A673 (cell line): ENCODE measurements at regions not wholly inside any gene's neighbourhood (a gene's known extent, or its start where the extent isn't known, plus 50 kb on each side); places are given as distances from the start of the nearest gene placed in this dataset.
A peak's percentile ranks its signal among the peaks of the same experiment; 100 is the strongest.

ENCODE experiments used
- BruUV-seq: library from RNA; stranded (reverse); fragments of 400-500 nt; replicated peaks from 2 replicates; lab custom pipeline; 2021; lab: Mats Ljungman, UMichigan
- CTCF ChIA-PET: fragments of 300-600 bp; sonication (Branson Sonifier 250); formaldehyde crosslinking; loops from one replicate; lab custom pipeline; 2022; ENCODE audit warnings: antibody characterized with exemption; lab: Charles Lee
- POLR2A ChIA-PET: fragments of 300-600 bp; sonication (Branson Sonifier 250); formaldehyde crosslinking; loops from one replicate; lab custom pipeline; 2022; ENCODE audit warnings: antibody characterized with exemption; ENCODE audit not compliant: low non-redundant PET; lab: Charles Lee
- DNase-seq: peaks from one replicate; pipeline ENCODE4 v3.0.0-alpha.2; 2015; ENCODE audit warnings: low spot score
- H3K27ac ChIP-seq: fragments of 200-600 bp; sonication (generic); 2 replicates; pipeline ENCODE4 v1.5.1; 2016; ENCODE audit warnings: mixed run types, low read depth, mild to moderate bottlenecking, mixed read lengths, antibody characterized with exemption, low read length; ENCODE audit not compliant: poor library complexity, severe bottlenecking
- H3K27me3 ChIP-seq: fragments of 200-600 bp; sonication (generic); replicated peaks from 2 replicates; pipeline ENCODE4 v1.6.1; 2017; ENCODE audit warnings: mixed run types, low read depth, mild to moderate bottlenecking, mixed read lengths, antibody characterized with exemption, low read length; ENCODE audit not compliant: insufficient read depth, poor library complexity
- H3K36me3 ChIP-seq: fragments of 200-600 bp; sonication (generic); 2 replicates; pipeline ENCODE4 v1.6.1; 2016; ENCODE audit warnings: mixed run types, mild to moderate bottlenecking, mixed read lengths, antibody characterized with exemption, low read length; ENCODE audit not compliant: insufficient read depth, poor library complexity, severe bottlenecking
- H3K4me1 ChIP-seq: fragments of 200-600 bp; sonication (generic); 2 replicates; pipeline ENCODE4 v1.6.1; 2017; ENCODE audit warnings: mixed run types, mild to moderate bottlenecking, mixed read lengths, antibody characterized with exemption, low read length; ENCODE audit not compliant: insufficient read depth, poor library complexity, severe bottlenecking
- H3K4me3 ChIP-seq: fragments of 200-600 bp; sonication (generic); 2 replicates; pipeline ENCODE4 v1.5.1; 2016; ENCODE audit warnings: low read depth, mixed run types, mild to moderate bottlenecking, mixed read lengths, low read length; ENCODE audit not compliant: poor library complexity, severe bottlenecking
- H3K9me3 ChIP-seq: fragments of 200-600 bp; sonication (generic); 2 replicates; pipeline ENCODE4 v1.6.1; 2016; ENCODE audit warnings: mixed run types, low read depth, mild to moderate bottlenecking, mixed read lengths, antibody characterized with exemption, low read length; ENCODE audit not compliant: poor library complexity, severe bottlenecking
- CTCF ChIP-seq: fragments of 300-800, 200-600 bp; sonication (generic); conservative IDR thresholded peaks from 2 replicates; pipeline ENCODE4 v1.5.1; 2017; ENCODE audit warnings: low read depth, mild to moderate bottlenecking, antibody characterized with exemption, low read length, moderate library complexity, mixed read lengths
- EZH2 ChIP-seq: fragments of 200-600 bp; sonication (generic); IDR thresholded peaks from 2 replicates; pipeline ENCODE4 v1.6.1; 2017; ENCODE audit warnings: borderline replicate concordance, low read depth, mild to moderate bottlenecking, mixed read lengths, antibody characterized with exemption, low read length; ENCODE audit not compliant: poor library complexity, severe bottlenecking
- intact Hi-C: fragments of 100-400 bp; cut with micrococcal nuclease; formaldehyde crosslinking; loops from one replicate; pipeline ENCODE4 v1.10.0; 2022; ENCODE audit not compliant: unreplicated experiment

- POLR2A ChIA-PET = no interaction called here
- no peak for DNase-seq
These were observed 243.2 kb downstream of the PTBP2 start for GRCh38 chr1:96964761-96965160.

GRCh38 chr1:96966536-96967138 lies 245.1 kb downstream of the PTBP2 start:
- H3K4me1 ChIP-seq = peaks cover 20% of the 10 kb centered on the region
- BruUV-seq = no TSS peak
- CTCF ChIA-PET = no interaction called here
- DNase-seq = peak; percentile 86
- no peaks in the 10 kb centered on the region for H3K9me3 ChIP-seq
- no peaks in the 10 kb centered on the region for H3K27me3 ChIP-seq
- H3K27ac ChIP-seq = peak overlapping the region; percentile 58
- POLR2A ChIA-PET = no interaction called here
- no peaks in the 10 kb centered on the region for H3K36me3 ChIP-seq
- TF ChIP-seq EZH2 (no peak), CTCF (peak; percentile 95)
- no peak overlapping the region for H3K4me3 ChIP-seq
- intact Hi-C loops = loop anchor here (1.0 to 5.0 kb wide), 5 partner anchors 36 to 1086 kb away; no protein-coding TSS in a partner anchor

More at GRCh38 chr1:96964761-96965160, 243.2 kb downstream of the PTBP2 start:
- Histone ChIP-seq H3K36me3 (no peaks in the 10 kb centered on the region), H3K27me3 (no peaks in the 10 kb centered on the region), H3K4me3 (no peak overlapping the region), H3K9me3 (no peaks in the 10 kb centered on the region), H3K27ac (no peak overlapping the region), H3K4me1 (peaks cover 20% of the 10 kb centered on the region)
- TF ChIP-seq EZH2 (no peak), CTCF (no peak)
- intact Hi-C loops = loop anchor here (5.0 kb wide), 3 partner anchors 173 to 1088 kb away; no protein-coding TSS in a partner anchor
- CTCF ChIA-PET = no interaction called here
- no TSS peak for BruUV-seq

GRCh38 chr1:96967311-96967710 lies 245.7 kb downstream of the PTBP2 start:
- intact Hi-C loops = loop anchor here (5.0 kb wide), 3 partner anchors 170 to 1085 kb away; no protein-coding TSS in a partner anchor
- H3K4me3 ChIP-seq = no peak overlapping the region
- no peaks in the 10 kb centered on the region for H3K9me3 ChIP-seq
- BruUV-seq = no TSS peak
- DNase-seq = no peak
- POLR2A ChIA-PET = no interaction called here
- CTCF ChIA-PET = interaction anchor here (0.7 kb wide), 1 partner anchor 83 kb away, joined by 4 read pairs; no protein-coding TSS in a partner anchor
- H3K4me1 ChIP-seq = peaks cover 20% of the 10 kb centered on the region
- no peaks in the 10 kb centered on the region for H3K36me3 ChIP-seq
- H3K27me3 ChIP-seq = no peaks in the 10 kb centered on the region
- TF ChIP-seq EZH2 (no peak), CTCF (no peak)
- peak overlapping the region; percentile 58 for H3K27ac ChIP-seq
